ENCODE measurements at regions not wholly inside any gene's neighbourhood (a gene's known extent, or its start where the extent isn't known, plus 50 kb on each side); places are given as distances from the start of the nearest gene placed in this dataset.

DNA sequence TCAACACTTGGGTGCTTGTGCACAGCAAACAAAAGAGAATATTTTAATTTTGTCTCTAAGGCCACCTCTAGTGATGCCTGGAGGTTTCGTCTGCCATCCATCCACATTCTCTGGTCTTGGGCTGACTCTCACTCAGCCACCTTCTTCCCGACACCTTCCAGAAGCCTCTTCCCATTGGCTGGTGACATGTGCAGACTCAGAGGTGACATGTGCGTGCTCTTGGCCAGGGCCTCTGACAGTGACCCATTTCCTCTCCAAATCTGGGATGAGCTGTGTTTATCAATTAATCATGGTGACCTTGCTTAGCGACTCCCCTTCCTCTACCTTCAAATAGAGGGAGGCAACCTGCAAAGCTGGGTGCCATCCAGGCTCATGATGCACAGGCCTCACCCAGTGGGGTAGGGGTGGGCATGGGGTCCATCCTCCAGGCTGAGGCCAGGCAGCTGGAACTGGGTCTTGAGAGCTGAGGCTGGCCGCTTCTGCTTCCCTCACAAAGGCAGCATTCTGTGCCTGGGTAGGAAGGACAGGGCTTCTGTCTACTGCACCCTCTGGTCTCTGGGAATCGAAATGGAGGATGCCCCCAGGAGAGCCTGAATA is 91.8 kb downstream of the DHCR7 start:
- no peak for DNase-seq

DNA sequence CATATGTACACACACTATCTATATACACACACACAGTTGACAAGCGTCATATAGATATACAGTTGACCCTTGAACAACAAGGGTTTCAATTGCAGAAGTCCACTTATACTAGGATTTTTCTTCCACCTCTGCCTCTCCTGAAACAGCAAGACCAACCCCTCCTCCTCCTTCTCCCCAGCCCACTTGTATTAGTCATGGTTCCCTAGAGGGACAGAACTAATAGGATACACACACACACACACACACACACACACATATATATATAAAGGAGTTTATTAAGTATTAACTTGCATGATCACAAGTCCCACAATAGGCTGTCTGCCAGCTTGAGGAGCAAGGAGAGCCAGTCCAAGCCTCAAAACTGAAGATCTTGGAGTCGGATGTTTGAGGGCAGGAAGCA is 92.9 kb downstream of the DHCR7 start:
- DNase-seq, result peak in 1 of 2 donors; percentile 2

DNA sequence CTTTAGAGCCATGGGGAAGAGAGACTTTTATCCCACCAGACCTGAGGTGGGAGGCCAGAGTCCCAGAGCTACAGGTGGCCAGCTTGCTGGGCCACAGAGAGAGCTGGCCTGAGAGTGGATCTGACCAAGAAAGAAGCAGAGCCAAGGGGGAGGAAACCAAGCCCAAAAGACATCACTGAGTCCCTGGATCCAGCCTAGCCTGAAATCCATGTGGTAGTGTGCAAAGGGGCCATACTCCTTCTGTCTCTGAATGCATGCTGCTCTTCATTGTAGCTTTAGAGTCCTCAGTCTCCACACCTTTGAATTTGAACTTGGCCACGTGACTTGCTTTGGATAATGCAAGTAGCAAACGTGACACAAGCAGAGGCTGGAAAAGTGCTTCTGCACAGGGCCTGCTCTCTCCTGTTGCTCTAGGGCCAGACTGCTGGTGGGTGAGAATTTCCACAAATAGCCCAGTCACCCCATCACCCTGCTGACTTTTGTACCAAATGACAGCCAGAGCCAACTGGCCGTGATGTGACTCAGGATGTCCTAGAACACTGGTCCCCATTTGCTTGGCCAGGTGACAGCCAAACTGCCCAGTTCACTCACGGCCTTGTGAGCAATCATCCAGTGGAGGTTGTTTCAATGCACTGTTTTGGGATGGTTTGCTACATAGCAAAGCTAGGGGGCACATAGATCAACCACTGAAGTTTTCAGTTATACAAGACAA is 93.6 kb downstream of the DHCR7 start:
- no peak for DNase-seq

DNA sequence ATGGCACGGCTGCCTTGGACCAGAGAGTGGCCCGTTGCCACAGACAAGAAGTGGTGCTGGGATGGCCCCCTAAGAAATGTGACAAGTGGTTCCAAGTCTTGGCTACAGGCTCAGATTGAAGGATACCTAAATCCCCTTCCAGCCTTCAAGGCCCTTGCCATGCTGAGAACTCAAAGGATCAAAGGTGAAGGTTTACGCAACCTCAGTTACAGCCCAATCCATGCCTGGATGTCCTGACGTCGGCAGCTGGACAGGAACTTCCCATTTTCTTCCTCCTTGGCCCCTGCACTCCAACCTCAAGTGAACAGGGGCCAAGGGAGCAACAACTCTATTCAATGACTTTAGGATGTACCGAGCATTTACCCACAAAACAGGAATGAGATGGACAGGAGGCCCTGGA is 95.4 kb downstream of the DHCR7 start:
- DNase-seq, result no peak

DNA sequence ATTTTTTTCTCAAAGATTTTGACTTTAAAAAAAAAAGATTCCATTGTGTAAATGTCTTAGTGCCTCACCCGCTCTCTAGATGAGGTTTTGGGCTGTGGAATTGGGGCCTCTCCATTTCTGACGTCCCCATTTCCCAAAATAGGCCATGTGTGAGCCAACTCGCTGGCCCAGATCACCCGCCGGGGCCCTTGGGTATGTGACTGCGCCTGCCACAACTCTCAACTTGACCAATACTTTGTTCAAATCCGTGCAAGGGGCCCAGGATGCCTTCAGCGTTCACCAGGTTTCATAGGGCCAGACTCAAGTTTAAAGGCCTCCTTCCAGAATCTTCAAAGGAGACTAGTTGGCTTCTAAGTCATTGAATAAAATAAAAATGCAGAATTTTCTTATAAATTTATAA is 96.0 kb downstream of the DHCR7 start:
- DNase-seq, result no peak

DNA sequence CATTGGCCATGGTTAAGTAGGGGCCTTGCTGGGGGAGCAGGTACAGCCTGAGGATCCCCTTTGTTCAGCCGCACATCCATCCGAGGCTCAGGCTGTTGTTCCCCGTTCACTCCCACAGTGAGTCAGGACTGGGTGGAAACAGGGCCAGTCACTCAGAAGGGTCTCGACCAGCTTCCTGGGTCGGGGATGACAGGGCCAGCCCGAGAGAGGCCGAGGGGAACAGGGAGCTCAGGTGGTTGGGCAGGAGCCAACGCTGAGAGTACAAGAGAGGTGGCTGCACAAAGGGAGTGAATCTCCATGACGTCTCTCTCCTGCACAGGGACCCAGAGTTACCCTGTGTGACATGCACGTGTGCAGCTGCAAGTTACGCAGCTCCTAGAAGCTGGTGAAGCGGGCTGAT is 97.2 kb upstream of the SHANK2 start:
- DNase-seq, result no peak

DNA sequence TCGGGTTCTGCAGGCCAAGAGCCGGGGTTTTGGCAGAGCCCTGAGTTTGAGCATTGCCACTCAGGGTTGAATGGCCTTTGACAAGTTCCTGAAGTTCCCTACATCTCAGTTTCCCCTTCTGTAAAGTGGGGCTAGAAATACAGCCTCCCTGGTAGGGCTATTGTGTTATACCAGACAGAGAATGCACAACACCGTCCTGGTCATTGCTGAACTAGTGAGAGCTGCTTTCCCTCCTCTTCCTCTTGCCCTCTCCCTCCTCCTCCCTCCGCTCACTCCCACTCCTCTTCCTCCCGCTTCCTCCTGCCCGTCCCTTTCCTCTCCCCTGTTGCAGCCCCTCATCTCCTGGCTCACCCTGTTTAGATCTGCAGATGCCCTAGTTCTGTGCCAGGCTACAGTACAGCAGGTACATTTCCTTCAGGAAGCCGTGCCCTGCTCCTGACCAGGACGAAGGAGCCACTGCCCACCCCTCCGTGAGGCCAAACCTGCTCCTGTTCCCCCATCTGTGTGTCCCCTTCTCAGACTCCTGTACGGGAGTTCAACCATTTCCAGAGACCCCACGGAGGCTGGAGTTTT is 91.5 kb upstream of the SHANK2 start:
- no peak for DNase-seq

DNA sequence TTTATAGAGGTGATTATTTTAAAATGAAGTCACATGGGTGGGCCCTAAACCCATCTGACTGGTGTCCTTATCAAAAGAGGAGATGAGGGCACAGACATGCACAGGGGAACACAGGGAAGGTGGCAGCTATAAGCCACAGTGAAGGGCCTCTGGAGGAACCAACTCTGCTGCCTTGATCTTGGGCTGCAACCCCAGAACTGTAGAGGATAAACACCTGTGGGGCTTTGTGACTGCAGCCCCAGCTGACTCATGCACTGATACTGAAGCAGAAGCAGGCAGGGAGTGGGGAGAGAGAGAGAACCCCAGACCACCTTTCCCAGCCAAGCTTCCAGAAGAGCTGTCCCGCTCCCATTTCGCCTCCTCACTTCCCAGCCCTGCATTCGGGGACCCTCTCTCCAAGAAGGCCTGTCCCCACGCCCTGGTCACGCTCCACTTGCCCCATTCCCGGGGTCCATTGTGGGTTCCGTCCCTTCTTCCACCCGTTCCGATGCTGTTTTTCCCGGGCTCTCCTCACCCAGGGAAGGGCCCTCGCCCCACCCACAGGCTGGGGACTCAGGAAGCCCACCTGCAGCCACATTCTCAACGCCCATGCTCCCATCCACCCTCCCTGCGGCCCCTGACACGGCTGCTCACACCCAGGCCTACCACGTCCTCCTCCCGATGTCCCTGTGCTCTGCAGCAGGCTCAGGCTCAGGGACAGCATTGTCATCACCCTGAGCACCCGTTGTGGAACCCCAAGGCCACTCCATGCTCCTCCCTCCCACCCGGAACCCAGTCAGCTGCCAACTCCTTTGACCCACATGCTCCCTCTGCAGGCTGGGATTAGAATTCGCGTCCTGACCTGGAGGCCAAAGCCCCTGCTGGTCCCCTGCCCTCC is 90.8 kb upstream of the SHANK2 start:
- DNase-seq, result peak in 1 of 2 donors; percentile 19

DNA sequence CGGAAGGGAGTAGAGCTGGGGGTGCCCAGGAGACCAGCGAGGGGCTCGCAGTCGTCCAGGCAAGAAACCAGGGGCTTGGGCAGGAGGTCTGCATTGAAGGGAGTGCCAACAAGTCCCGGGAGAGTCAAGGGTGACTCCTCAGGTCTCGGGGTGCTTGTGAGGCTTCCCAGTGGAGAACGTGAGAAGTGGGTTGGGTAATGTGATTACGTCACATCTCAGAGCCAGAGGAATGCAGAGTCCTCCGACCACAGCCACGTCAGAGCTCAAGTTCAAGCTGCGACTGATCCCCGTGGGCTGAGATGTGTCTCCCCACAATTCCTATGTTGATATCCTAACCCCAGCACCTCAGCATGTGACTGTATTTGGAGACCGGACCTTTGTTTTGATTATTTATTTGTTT is 89.7 kb upstream of the SHANK2 start:
- no peak for DNase-seq

DNA sequence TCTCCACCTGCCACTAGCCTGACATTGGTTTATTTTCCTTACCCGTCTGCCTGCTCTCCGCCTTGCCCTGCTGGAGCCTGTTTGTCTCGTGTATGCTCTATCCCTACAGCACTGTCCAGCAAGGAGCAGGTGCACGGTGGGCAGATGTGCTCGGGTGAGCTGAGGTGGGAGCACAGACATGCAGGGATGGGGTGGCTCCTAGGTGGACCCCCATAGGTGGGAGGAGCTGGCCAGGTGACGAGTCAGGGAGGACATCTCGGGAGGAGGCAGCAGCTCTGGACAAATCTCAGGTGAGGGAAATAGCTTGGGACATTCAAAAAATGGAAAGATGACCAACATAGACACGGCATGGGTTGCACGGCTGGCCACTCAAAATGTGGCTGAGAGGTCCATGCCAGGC is 89.2 kb upstream of the SHANK2 start:
- no peak for DNase-seq

DNA sequence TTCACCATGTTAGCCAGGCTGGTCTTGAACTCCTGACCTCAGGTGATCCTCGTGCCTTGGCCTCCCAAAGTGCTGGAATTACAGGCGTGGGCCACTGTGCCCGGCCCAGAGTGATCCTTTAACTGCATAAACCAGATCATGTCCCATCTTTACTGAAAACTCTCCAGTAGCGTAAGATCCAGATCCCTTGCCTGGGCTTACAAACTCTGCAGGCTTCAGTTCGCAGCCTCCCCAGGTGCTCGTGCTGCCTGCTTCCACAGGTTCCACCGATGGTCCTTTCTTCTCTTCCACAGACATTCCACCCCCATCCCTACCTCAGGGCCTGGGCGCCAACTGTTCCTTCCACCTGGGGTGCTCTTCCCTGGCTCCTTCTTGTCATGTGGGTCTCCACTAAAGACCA is 88.8 kb upstream of the SHANK2 start:
- no peak for DNase-seq

DNA sequence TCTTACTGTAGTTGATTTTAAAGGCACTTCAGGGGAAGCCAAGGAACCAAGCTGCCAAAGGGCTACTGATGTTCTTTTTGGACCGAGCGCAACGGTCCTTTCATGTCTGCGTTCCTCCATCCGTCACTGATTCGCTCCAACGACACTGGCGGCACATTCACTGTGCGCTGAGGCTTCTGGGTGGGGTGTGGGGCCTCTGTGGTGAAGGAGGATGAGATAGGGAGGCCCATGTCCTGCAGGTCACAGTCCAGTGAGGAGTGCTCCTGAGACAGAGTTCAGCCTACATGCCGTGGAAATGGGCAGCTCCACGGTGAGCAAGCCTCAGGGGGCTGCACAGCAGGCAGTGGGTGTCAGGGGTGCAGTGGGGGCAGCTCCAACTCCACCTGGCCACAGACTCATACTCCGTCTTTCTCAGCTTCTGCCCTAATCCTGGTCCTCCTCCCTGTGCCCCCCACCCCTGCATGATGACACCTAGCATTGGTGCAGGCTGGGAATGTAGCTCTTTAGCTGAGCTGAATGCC is 87.8 kb upstream of the SHANK2 start:
- DNase-seq, result no peak

DNA sequence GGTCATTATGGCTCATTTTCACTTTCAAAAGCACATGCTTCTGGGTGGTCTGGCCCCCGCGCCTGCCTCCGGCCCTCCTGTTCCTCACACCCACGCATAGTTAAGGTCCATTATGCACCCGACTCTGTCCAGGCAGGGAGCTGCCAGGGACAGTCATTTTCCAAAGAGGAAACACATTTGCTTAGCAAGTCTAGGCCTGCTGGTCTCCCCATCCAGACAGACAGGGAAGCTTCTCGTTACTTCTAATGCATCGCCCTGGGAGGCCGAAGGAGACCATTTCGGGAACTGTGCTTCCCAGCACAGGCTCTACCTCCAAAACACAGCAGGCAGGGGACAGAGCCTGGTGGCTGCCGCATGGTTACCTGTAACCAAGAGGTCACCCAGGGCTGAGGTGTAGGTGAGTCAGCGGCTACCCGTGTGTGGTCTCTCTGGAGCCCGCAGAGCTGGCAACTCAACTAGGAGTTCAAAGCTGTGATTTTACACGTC is 87.1 kb upstream of the SHANK2 start:
- no peak for DNase-seq

DNA sequence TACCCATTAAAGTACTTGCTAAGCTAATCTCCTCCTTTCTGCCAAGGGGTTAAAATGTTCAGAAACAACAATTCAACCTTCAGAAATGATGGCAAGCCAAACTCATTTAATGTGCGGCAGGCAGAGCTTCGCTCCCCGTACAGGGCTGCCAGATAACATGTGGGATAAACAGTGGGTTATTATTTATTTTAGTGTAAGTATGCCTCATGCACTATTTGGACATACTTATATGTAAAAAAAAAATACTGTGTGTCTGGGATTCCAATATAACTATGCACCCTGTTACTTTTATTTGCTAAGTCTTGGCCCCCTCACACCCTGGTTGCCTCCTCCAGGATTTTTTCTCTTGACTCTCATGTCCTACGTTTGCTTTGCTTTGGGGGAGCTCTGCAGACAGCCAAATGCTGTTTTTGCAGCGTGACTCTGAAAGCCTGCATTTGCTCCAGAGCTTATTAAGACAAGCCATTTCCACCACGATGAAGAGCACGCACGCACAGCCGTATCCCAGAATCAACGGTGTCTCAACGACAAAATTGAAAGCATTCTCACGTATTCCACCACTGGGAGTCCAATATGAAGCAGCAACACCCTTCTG is 86.5 kb upstream of the SHANK2 start:
- no peak for DNase-seq

DNA sequence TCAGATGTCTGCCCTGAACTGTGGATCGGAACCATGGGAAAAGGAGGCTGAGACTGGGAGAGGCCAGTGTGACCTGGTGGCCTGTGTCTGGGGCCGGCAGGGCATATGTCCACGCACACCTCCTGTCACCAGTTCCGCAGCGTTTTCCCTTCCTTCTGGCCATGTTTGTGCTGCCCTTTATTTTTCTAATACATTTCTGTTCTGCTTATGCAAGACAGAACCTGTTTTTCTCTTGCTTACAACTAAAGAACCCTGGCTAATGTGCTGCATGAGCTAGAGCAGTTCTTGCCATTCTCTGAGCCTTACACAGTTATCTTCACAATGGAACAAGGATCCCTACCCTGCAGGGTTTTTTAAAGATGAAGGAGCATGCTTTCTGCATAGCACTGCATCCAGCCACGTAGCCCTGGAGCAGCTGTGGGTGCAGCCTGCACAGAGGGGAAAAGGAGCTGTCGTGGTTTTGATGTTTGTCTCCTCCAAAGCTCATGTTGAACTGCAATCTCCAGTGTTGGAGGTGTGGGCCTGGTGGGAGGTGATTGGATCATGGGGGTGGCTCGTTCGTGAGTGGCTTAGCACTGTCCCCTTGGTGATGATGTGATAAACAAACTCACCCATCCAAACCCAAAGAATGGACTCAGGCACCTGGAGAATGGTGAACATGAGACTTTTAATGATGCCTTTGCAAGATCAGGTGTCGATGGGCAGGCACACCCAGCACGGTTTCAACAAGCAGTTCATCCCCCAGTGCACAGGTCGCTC is 84.8 kb upstream of the SHANK2 start:
- DNase-seq, result no peak

DNA sequence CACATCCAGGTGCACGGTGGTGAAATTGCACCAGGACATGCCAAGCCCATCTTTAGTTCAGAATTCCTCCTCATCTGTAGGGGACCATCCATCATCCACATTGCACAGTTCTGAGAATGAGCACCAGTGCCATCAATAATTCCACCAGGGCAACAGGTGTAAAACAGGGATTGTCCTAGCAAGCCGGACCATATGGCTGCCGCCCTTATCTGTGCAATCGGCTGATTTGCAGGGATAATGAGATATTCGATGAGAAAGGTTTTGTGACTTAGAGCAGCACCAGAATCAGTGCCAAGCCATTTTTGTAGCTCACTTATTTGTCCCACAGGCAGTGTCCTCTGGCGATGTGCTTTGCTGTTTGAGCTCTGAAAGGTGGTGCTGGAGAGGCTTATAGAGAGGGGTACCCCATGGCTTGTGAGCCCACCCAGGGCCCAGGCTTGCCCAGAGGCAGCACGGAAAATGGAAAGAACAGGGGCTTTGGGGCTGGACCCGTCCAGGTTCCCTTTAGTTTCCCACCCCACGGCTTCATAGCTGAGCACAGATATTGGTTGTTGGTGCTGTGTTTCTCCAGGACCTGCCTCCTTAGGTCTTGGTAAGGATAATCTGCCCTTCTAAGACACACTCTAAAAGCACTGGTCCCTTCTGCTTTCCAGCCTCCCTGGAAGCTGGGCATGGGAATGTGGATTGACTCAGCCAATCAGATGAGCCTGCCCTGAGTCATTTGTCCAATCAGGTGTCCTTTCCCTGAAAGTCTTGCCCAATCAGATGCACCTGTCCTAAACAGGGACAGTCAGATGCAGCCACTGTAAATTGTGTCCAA is 84.0 kb upstream of the SHANK2 start:
- DNase-seq, result no peak

DNA sequence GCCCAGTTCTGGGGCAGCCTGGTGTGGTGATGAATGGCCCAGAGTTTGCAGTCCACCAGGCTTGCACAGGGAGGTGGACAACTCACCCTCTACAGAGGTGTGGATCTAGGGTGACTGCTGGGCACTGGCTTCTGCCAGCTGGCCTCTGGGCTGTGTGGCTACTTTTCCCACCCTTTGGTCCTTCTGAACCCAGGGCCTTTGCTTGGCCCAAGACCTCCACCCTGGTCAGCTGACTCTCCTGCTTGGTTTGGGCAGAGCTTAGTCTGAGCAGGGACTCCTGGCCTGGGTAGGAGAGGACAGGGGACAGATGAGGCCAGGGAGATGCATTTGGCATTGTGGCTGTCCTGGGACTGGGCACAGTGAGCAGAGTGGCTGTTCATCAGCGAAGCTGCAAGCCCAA is 83.0 kb upstream of the SHANK2 start:
- DNase-seq, result no peak

DNA sequence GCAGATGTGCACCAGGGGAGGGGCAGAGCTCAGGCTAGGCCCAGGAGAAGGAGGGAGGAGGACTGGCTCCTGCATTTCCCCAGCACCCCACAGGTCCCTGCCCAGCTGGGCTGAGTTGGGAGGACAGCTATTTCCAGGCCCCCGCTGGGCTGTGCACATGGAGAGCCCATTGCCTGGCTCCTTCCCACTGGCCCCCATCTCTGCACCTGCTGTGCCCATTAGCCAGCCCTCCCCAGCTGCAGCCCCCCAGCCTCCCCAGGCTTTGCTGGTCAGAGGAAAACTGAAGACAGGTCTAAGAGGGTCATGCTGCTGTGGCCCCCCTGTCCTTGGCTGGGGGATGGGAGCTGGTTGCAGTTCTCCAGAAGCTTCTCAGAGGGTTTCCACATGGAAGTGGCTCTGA is 81.8 kb upstream of the SHANK2 start:
- DNase-seq, result no peak

DNA sequence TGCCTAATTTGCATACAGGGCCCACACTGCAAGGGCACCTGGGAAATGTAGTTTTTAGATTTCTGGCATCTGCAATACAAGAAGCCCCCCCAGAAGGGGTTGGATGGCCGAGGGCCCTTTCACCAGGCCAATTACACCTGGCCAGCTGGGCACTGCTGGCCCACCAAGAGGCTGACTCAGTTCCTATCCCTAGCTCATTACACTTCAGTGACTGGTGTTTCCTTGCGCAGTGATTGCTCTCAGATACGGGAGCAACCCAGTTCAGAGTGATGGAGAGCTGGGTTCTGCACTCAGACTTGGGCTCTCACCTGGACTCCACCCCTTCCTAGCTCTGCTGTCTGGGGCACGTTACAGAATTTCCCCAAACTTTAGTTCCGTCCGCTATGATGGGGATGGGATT is 81.1 kb upstream of the SHANK2 start:
- no peak for DNase-seq

DNA sequence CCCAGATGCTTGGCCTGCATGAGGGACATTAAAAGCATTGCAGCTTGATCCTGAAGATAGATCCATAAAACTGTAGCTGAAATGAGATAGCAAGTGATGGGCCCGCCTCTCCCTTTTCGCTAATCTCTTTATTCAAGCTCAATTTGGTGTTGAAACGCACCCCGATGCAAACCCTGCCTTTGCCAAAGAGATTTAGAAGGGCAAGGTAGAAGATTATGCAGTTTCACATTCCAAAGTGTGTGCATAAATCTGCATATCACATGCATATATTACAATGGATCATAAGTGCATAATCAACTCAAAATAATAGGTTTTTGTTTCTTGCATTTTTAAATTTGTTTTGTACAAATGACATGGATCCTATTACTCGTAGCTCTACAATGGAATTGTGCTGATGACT is 80.1 kb upstream of the SHANK2 start:
- no peak for DNase-seq

DNA sequence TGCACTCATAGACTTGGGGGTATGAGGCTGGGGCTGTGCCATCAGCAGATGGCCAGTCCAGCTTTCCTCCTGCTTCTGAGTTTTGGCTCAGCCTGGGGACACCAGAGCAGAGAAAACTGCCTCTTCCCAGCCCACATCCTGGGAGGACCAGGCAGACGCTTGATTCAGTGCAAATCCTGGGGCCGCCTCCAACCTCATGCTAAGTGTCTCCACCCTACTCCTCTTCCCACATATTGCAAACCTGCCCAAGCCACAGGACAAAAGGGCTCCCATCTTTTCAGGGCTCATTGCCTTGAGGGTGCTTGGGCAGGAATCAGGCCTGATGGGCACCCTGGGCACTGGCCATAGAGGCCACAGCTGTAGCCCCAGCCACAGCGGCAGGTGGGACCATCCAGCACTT is 79.7 kb upstream of the SHANK2 start:
- no peak for DNase-seq
